WTC11 (cell line): ENCODE measurements at regions not wholly inside any gene's neighbourhood (a gene's known extent, or its start where the extent isn't known, plus 50 kb on each side); places are given as distances from the start of the nearest gene placed in this dataset.

Experiments used
- ATF3 ChIP-seq: sonication (generic); formaldehyde crosslinking; conservative IDR thresholded peaks from 2 replicates; pipeline ENCODE4 v1.8.1; 2022; ENCODE audit warnings: mild to moderate bottlenecking, missing genetic modification reagents
- E2F1 ChIP-seq: sonication (generic); formaldehyde crosslinking; IDR thresholded peaks from 2 replicates; pipeline ENCODE4 v1.8.0; 2022; ENCODE audit warnings: mild to moderate bottlenecking, missing genetic modification reagents
- KAT7 ChIP-seq: sonication (generic); formaldehyde crosslinking; IDR thresholded peaks from 2 replicates; pipeline ENCODE4 v1.8.1; 2023; ENCODE audit warnings: missing genetic modification reagents, mild to moderate bottlenecking, borderline replicate concordance
- ZBTB43 ChIP-seq: sonication (generic); formaldehyde crosslinking; IDR thresholded peaks from 2 replicates; pipeline ENCODE4 v1.8.1; 2023; ENCODE audit warnings: mild to moderate bottlenecking, missing genetic modification reagents

- no peak for TF ChIP-seq ATF3
- no peak for TF ChIP-seq ZBTB43
- TF ChIP-seq KAT7 (CRISPR knock-in tag) = no peak
- TF ChIP-seq E2F1 = no peak
Observed at GRCh38 chr5:121429761-121430160, 421.9 kb upstream of the FTMT start.
